Esophagus squamous epithelium (tissue), 5 donors: ENCODE measurements at regions not wholly inside any gene's neighbourhood (a gene's known extent, or its start where the extent isn't known, plus 50 kb on each side); places are given as distances from the start of the nearest gene placed in this dataset.

Experiments used
- DNase-seq: peaks from one replicate; lab custom pipeline; 2025; lab: John Stamatoyannopoulos, UW
- H3K27ac ChIP-seq, 4 donors: fragments of 200-600 bp; sonication (generic); one replicate each; pipeline ENCODE4 v1.5.1; 2016 to 2019; ENCODE audit warnings: mild to moderate bottlenecking in 1 of 4
- H3K27me3 ChIP-seq, 4 donors: fragments of 200-600 bp; sonication (generic); 1 replicate in 3 of 4; 2 replicates in 1 of 4; pipeline versions ENCODE4 v1.5.1 to v1.6.0; 2017 to 2021; ENCODE audit warnings: antibody characterized with exemption in 1 of 4
- H3K36me3 ChIP-seq, 3 donors: fragments of 200-600 bp; sonication (generic); one replicate each; pipeline ENCODE4 v1.5.1; 2016 to 2019
- H3K4me1 ChIP-seq, 3 donors: fragments of 200-600 bp; sonication (generic); one replicate each; pipeline ENCODE4 v1.5.1; 2017 to 2019
- H3K4me3 ChIP-seq, 4 donors: fragments of 200-600 bp; sonication (generic); 1 replicate in 3 of 4; 2 replicates in 1 of 4; pipeline ENCODE4 v1.5.1; 2016 to 2019; ENCODE audit warnings: mild to moderate bottlenecking in 2 of 4, moderate library complexity in 1 of 4
- H3K9me3 ChIP-seq, 3 donors: fragments of 200-600 bp; sonication (generic); one replicate each; pipeline ENCODE4 v1.5.1; 2016 to 2019
- POLR2A ChIP-seq, 4 donors: fragments of 450-650 bp; IDR thresholded peaks; one replicate each; pipeline ENCODE4 v1.6.1; 2017; ENCODE audit warnings: antibody characterized with exemption in 4 of 4, mild to moderate bottlenecking in 4 of 4, moderate library complexity in 3 of 4
- WGBS, 2 donors: methylation state at CpG; one replicate each; pipeline ENCODE4 v1.1.5; 2018; 5-methylcytosine and 5-hydroxymethylcytosine counted together
- intact Hi-C: fragments of 100-400 bp; cut with DNase I; formaldehyde crosslinking; loops from one replicate; pipeline ENCODE4 v1.15.0; 2022
- TF ChIP-seq, protein P1 (sequence below), 6 experiments: fragments of 450-650 bp in 4 of 6; fragments of 200-600 bp in 2 of 6; sonication (generic) in 2 of 6; IDR thresholded peaks; one replicate each; pipeline ENCODE4 v1.5.1; 2016 to 2019; ENCODE audit warnings: antibody characterized with exemption in 6 of 6, mild to moderate bottlenecking in 4 of 6, moderate library complexity in 4 of 6
- donor health status: DM: yes; HTN: yes; CAD: no.

- no peaks in the 10 kb centered on the region for H3K4me1 ChIP-seq
- TF ChIP-seq POLR2A (IDR thresholded peaks at IDR 0.05), result no peak
- TF ChIP-seq, protein P1, sequence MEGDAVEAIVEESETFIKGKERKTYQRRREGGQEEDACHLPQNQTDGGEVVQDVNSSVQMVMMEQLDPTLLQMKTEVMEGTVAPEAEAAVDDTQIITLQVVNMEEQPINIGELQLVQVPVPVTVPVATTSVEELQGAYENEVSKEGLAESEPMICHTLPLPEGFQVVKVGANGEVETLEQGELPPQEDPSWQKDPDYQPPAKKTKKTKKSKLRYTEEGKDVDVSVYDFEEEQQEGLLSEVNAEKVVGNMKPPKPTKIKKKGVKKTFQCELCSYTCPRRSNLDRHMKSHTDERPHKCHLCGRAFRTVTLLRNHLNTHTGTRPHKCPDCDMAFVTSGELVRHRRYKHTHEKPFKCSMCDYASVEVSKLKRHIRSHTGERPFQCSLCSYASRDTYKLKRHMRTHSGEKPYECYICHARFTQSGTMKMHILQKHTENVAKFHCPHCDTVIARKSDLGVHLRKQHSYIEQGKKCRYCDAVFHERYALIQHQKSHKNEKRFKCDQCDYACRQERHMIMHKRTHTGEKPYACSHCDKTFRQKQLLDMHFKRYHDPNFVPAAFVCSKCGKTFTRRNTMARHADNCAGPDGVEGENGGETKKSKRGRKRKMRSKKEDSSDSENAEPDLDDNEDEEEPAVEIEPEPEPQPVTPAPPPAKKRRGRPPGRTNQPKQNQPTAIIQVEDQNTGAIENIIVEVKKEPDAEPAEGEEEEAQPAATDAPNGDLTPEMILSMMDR (IDR thresholded peaks at IDR 0.05), result no peak
- intact Hi-C loops, result no loop called here
- WGBS, 2 donors, result 64 to 86% methylated on average over 1 of the region's 1 CpG
- H3K4me3 ChIP-seq, result no peak overlapping the region
- no peak overlapping the region for H3K27ac ChIP-seq
- H3K27me3 ChIP-seq, result no peaks in the 10 kb centered on the region
- no peaks in the 10 kb centered on the region for H3K9me3 ChIP-seq
- H3K36me3 ChIP-seq, result no peaks in the 10 kb centered on the region
- no peak for DNase-seq
Observed at GRCh38 chr18:64322189-64322588, 173.3 kb upstream of the LINC00305 start.

GRCh38 chr18:64318547-64318946 is 169.7 kb upstream of the LINC00305 start:
- intact Hi-C loops, result no loop called here

DNA sequence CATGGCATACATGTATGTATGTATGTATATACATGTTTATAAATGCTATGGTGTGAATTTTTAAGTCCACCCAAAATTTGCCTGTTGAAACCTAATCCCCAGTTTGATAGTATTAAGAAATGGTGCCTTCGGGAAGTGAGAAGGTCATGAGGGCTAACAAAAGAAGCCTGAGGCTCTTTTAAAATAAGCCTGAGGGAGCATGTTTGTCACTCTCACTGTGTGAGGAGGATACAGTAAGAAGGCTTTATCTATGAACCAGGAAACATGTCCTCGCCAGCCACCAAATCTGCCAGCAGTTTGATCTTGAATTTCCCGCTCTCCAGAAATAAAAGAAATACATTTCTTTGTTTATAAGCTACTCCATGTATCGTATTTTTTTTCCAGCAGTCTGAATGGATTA is 163.0 kb upstream of the LINC00305 start:
- 46 to 60% methylated on average over 4 of the region's 4 CpGs for WGBS, 2 donors

More at GRCh38 chr18:64318547-64318946, 169.7 kb upstream of the LINC00305 start:
- Histone ChIP-seq H3K4me3 (no peak overlapping the region), H3K9me3 (no peaks in the 10 kb centered on the region), H3K27ac (no peak overlapping the region), H3K4me1 (no peaks in the 10 kb centered on the region), H3K36me3 (no peaks in the 10 kb centered on the region), H3K27me3 (no peaks in the 10 kb centered on the region)
- no peak for TF ChIP-seq POLR2A (IDR thresholded peaks at IDR 0.05)
- TF ChIP-seq, protein P1 (IDR thresholded peaks at IDR 0.05), result no peak
- 85 to 88% methylated on average over 1 of the region's 1 CpG for WGBS, 2 donors
- no peak for DNase-seq

GRCh38 chr18:64295839-64296238 is 147.0 kb upstream of the LINC00305 start:
- intact Hi-C loops, result no loop called here
- 77 to 83% methylated on average over 1 to 6 of the region's 6 CpGs for WGBS, 2 donors
- no peaks in the 10 kb centered on the region for H3K4me1 ChIP-seq
- H3K9me3 ChIP-seq, result no peaks in the 10 kb centered on the region
- H3K36me3 ChIP-seq, result no peaks in the 10 kb centered on the region
- TF ChIP-seq POLR2A (IDR thresholded peaks at IDR 0.05), result no peak
- TF ChIP-seq, protein P1 (IDR thresholded peaks at IDR 0.05), result no peak
- H3K4me3 ChIP-seq, result no peak overlapping the region
- no peak for DNase-seq
- no peaks in the 10 kb centered on the region for H3K27me3 ChIP-seq
- H3K27ac ChIP-seq, result no peak overlapping the region

More for the DNA sequence above, 163.0 kb upstream of the LINC00305 start:
- TF ChIP-seq POLR2A (IDR thresholded peaks at IDR 0.05), result no peak
- TF ChIP-seq, protein P1 (IDR thresholded peaks at IDR 0.05), result no peak
- intact Hi-C loops, result no loop called here
- Histone ChIP-seq H3K27me3 (no peaks in the 10 kb centered on the region), H3K36me3 (no peaks in the 10 kb centered on the region), H3K9me3 (no peaks in the 10 kb centered on the region), H3K4me1 (no peaks in the 10 kb centered on the region), H3K4me3 (no peak overlapping the region), H3K27ac (no peak overlapping the region)
- no peak for DNase-seq

DNA sequence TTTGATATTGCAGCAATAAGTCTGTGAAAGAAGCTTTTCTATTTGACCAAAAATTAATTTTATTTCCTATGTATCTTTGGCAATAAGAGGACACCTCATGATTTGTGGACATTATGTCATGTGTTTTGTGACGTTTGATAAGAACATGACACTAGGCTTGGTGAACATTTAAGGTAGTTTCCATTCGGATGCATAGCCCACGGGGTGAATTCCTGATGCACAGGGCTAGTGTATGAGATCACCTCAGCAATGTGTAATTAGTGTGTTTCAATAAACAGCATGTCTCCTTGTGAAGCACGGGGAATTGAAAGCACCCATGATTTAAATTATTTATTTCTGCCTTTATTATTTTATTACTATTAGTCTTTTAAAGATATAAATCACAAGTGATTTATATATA is 146.1 kb upstream of the LINC00305 start:
- intact Hi-C loops, result no loop called here
- no peak for TF ChIP-seq POLR2A (IDR thresholded peaks at IDR 0.05)
- TF ChIP-seq, protein P1 (IDR thresholded peaks at IDR 0.05), result no peak
- WGBS, 2 donors, result 45 to 60% methylated on average over 4 of the region's 4 CpGs

More for the DNA sequence above, 146.1 kb upstream of the LINC00305 start:
- Histone ChIP-seq H3K4me3 (no peak overlapping the region), H3K4me1 (no peaks in the 10 kb centered on the region), H3K9me3 (no peaks in the 10 kb centered on the region), H3K27ac (no peak overlapping the region), H3K36me3 (no peaks in the 10 kb centered on the region), H3K27me3 (no peaks in the 10 kb centered on the region)
- no peak for DNase-seq
